WTC11 (cell line): ENCODE measurements at regions not wholly inside any gene's neighbourhood (a gene's known extent, or its start where the extent isn't known, plus 50 kb on each side); places are given as distances from the start of the nearest gene placed in this dataset.

Experiments
- ATAC-seq: fragments of 200-7000 bp; cut with Tn5 transposase; 2 replicates; pipeline ENCODE4 v1.10.0; 2021; ENCODE audit warnings: mild to moderate bottlenecking, moderate library complexity
- CTCF ChIA-PET: fragments of 300-600 bp; sonication (Branson Sonifier 250); formaldehyde crosslinking; loops from one replicate; lab custom pipeline; 2021; ENCODE audit warnings: antibody characterized with exemption; lab: Charles Lee
- POLR2A ChIA-PET: fragments of 350-600 bp; sonication (Branson Sonifier 250); formaldehyde crosslinking; loops from one replicate; lab custom pipeline; 2021; ENCODE audit warnings: antibody characterized with exemption; lab: Charles Lee
- DNase-seq: peaks from one replicate; pipeline ENCODE4 v3.0.0; 2021; ENCODE audit warnings: low spot score
- H3K27ac Mint-ChIP-seq: 2 replicates; pipeline ENCODE4 v1.8.0; 2021; ENCODE audit warnings: mixed read lengths
- H3K27me3 Mint-ChIP-seq: 2 replicates; pipeline ENCODE4 v1.8.0; 2021; ENCODE audit warnings: low read depth, mild to moderate bottlenecking, moderate library complexity, mixed read lengths
- H3K36me3 Mint-ChIP-seq: 2 replicates; pipeline ENCODE4 v1.8.0; 2021; ENCODE audit warnings: mixed read lengths
- H3K4me1 Mint-ChIP-seq: 2 replicates; pipeline ENCODE4 v1.8.0; 2022; ENCODE audit warnings: mixed read lengths
- H3K4me3 Mint-ChIP-seq: 2 replicates; pipeline ENCODE4 v1.8.0; 2021; ENCODE audit warnings: mild to moderate bottlenecking, moderate library complexity, mixed read lengths
- H3K9me3 Mint-ChIP-seq: 2 replicates; pipeline ENCODE4 v1.8.0; 2021; ENCODE audit warnings: mixed read lengths
- CREM ChIP-seq: sonication (generic); formaldehyde crosslinking; IDR thresholded peaks from 2 replicates; pipeline ENCODE4 v1.8.1; 2022; ENCODE audit warnings: mild to moderate bottlenecking, missing genetic modification reagents, moderate library complexity
- FOXK1 ChIP-seq: sonication (generic); formaldehyde crosslinking; IDR thresholded peaks from 2 replicates; pipeline ENCODE4 v1.8.0; 2022; ENCODE audit warnings: mild to moderate bottlenecking, moderate library complexity, missing genetic modification reagents
- JAZF1 ChIP-seq: fragments of 250-450 bp; sonication (Bioruptor Pico); IDR thresholded peaks from 2 replicates; pipeline ENCODE4 v1.9.0; 2021; ENCODE audit warnings: moderate library complexity, mild to moderate bottlenecking, inconsistent platforms
- NFATC4 ChIP-seq: fragments of 250-450 bp; sonication (Bioruptor Pico); IDR thresholded peaks from 2 replicates; pipeline ENCODE4 v1.9.0; 2021; ENCODE audit warnings: mild to moderate bottlenecking
- PRRX2 ChIP-seq: fragments of 250-450 bp; sonication (Bioruptor Pico); IDR thresholded peaks from 2 replicates; pipeline ENCODE4 v1.8.0; 2021; ENCODE audit warnings: mild to moderate bottlenecking
- RELA ChIP-seq: sonication (generic); formaldehyde crosslinking; IDR thresholded peaks from 2 replicates; pipeline ENCODE4 v1.8.1; 2022; ENCODE audit warnings: missing genetic modification reagents, mild to moderate bottlenecking, borderline replicate concordance
- SMAD3 ChIP-seq: sonication (generic); formaldehyde crosslinking; IDR thresholded peaks from 2 replicates; pipeline ENCODE4 v1.8.0; 2022; ENCODE audit warnings: missing genetic modification reagents, mild to moderate bottlenecking, borderline replicate concordance
- TEAD1 ChIP-seq: sonication (generic); formaldehyde crosslinking; IDR thresholded peaks from 2 replicates; pipeline ENCODE4 v1.8.0; 2022; ENCODE audit warnings: mild to moderate bottlenecking, missing genetic modification reagents
- ZNF121 ChIP-seq: sonication (generic); formaldehyde crosslinking; IDR thresholded peaks from 2 replicates; pipeline ENCODE4 v1.8.0; 2023; ENCODE audit warnings: missing genetic modification reagents
- ZNF138 ChIP-seq: sonication (generic); formaldehyde crosslinking; conservative IDR thresholded peaks from 2 replicates; pipeline ENCODE4 v1.8.1; 2022; ENCODE audit warnings: mild to moderate bottlenecking, moderate library complexity, missing genetic modification reagents
- ZNF219 ChIP-seq: sonication (generic); formaldehyde crosslinking; IDR thresholded peaks from 2 replicates; pipeline ENCODE4 v1.8.0; 2023; ENCODE audit warnings: missing genetic modification reagents, mild to moderate bottlenecking, borderline replicate concordance
- TF ChIP-seq, protein P1 (sequence below): sonication (generic); formaldehyde crosslinking; IDR thresholded peaks from 2 replicates; pipeline ENCODE4 v1.8.0; 2023; ENCODE audit warnings: mild to moderate bottlenecking, missing genetic modification reagents
- TF ChIP-seq, protein P2 (sequence below): sonication (generic); formaldehyde crosslinking; IDR thresholded peaks from 2 replicates; pipeline ENCODE4 v1.8.1; 2023; ENCODE audit warnings: mild to moderate bottlenecking, missing genetic modification reagents
- TF ChIP-seq, protein P3 (sequence below): sonication (generic); formaldehyde crosslinking; IDR thresholded peaks from 2 replicates; pipeline ENCODE4 v1.8.1; 2022; ENCODE audit warnings: low read depth, mild to moderate bottlenecking, moderate library complexity, missing genetic modification reagents, borderline replicate concordance
- TF ChIP-seq, protein P4 (sequence below): sonication (generic); formaldehyde crosslinking; IDR thresholded peaks from 2 replicates; pipeline ENCODE4 v1.8.1; 2022; ENCODE audit warnings: mild to moderate bottlenecking, moderate library complexity, missing genetic modification reagents
- TF ChIP-seq, protein P5 (sequence below): sonication (generic); formaldehyde crosslinking; conservative IDR thresholded peaks from 2 replicates; pipeline ENCODE4 v1.8.1; 2023; ENCODE audit warnings: mild to moderate bottlenecking, low read depth, missing genetic modification reagents, moderate library complexity
- TF ChIP-seq, protein P6 (sequence below): sonication (generic); formaldehyde crosslinking; IDR thresholded peaks from 2 replicates; pipeline ENCODE4 v1.8.0; 2022; ENCODE audit warnings: mild to moderate bottlenecking, missing genetic modification reagents
- TF ChIP-seq, protein P7 (sequence below): sonication (generic); formaldehyde crosslinking; IDR thresholded peaks from 2 replicates; pipeline ENCODE4 v1.8.0; 2022; ENCODE audit warnings: mild to moderate bottlenecking, missing genetic modification reagents
- TF ChIP-seq, protein P8 (sequence below): fragments of 200-600 bp; IDR thresholded peaks from 2 replicates; pipeline ENCODE4 v1.8.0; 2022; ENCODE audit warnings: antibody characterized with exemption

DNA sequence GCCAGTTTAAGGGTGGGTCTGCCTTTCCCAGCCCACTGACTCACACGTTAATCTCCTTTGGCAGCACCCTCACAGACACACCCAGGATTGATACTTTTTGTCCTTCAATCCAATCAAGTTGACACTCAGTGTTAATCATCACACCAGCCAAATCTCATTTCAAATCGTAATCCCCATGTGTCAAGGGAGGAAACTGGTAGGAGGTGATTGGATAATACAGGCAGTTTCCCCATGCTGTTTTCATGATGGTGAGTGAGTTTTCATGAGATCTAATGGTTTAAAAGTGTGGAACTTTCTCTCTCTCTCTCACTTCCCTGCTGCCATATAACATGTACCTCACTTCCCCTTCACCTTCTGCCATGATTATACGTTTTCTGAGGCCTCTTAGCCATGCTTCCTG is 647.2 kb upstream of the FRG1 start (continued):
- TF ChIP-seq, protein P1, sequence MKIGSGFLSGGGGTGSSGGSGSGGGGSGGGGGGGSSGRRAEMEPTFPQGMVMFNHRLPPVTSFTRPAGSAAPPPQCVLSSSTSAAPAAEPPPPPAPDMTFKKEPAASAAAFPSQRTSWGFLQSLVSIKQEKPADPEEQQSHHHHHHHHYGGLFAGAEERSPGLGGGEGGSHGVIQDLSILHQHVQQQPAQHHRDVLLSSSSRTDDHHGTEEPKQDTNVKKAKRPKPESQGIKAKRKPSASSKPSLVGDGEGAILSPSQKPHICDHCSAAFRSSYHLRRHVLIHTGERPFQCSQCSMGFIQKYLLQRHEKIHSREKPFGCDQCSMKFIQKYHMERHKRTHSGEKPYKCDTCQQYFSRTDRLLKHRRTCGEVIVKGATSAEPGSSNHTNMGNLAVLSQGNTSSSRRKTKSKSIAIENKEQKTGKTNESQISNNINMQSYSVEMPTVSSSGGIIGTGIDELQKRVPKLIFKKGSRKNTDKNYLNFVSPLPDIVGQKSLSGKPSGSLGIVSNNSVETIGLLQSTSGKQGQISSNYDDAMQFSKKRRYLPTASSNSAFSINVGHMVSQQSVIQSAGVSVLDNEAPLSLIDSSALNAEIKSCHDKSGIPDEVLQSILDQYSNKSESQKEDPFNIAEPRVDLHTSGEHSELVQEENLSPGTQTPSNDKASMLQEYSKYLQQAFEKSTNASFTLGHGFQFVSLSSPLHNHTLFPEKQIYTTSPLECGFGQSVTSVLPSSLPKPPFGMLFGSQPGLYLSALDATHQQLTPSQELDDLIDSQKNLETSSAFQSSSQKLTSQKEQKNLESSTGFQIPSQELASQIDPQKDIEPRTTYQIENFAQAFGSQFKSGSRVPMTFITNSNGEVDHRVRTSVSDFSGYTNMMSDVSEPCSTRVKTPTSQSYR: no peak
- no peak for TF ChIP-seq CREM (CRISPR knock-in tag)

DNA sequence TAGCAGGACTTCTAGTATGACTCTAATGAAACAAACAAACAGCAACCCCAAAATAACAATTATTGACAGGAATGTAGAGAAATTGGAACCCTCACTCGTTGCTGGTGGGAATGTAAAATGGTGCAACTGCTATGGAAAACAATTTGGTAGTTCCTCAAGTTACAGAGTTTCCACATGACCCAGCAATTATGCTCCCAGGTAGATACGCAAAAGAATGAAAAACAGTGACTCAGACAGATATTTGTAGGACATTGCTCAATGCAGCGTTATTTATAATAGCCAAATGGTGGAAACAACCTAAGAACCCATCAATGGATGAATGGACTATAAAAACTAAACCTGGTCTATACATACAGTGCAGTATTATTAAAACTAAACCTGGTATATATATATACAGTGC is 646.1 kb upstream of the FRG1 start:
- no peak for ATAC-seq
- no peaks in the 10 kb centered on the region for H3K27me3 Mint-ChIP-seq
- ChIA-PET POLR2A (no interaction called here), CTCF (no interaction called here)
- peaks cover 33% of the 10 kb centered on the region for H3K9me3 Mint-ChIP-seq
- no peak overlapping the region for H3K27ac Mint-ChIP-seq
- no peak for DNase-seq
- H3K4me3 Mint-ChIP-seq: no peak overlapping the region
- H3K4me1 Mint-ChIP-seq: peaks cover 6% of the 10 kb centered on the region; the same call in 1 of the 2 replicates
- peaks cover 3% of the 10 kb centered on the region; the same call in 1 of the 2 replicates for H3K36me3 Mint-ChIP-seq
- TF ChIP-seq TEAD1 (CRISPR knock-in tag) (no peak), RELA (CRISPR knock-in tag) (no peak), ZNF138 (CRISPR knock-in tag) (no peak), ZNF219 (CRISPR knock-in tag) (no peak), SMAD3 (CRISPR knock-in tag) (no peak), ZNF121 (CRISPR knock-in tag) (no peak), FOXK1 (no peak), PRRX2 (CRISPR knock-in tag) (no peak), JAZF1 (CRISPR knock-in tag) (no peak), NFATC4 (CRISPR knock-in tag) (no peak)
- TF ChIP-seq, protein P2, sequence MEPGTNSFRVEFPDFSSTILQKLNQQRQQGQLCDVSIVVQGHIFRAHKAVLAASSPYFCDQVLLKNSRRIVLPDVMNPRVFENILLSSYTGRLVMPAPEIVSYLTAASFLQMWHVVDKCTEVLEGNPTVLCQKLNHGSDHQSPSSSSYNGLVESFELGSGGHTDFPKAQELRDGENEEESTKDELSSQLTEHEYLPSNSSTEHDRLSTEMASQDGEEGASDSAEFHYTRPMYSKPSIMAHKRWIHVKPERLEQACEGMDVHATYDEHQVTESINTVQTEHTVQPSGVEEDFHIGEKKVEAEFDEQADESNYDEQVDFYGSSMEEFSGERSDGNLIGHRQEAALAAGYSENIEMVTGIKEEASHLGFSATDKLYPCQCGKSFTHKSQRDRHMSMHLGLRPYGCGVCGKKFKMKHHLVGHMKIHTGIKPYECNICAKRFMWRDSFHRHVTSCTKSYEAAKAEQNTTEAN (CRISPR knock-in tag): no peak
- TF ChIP-seq, protein P3, sequence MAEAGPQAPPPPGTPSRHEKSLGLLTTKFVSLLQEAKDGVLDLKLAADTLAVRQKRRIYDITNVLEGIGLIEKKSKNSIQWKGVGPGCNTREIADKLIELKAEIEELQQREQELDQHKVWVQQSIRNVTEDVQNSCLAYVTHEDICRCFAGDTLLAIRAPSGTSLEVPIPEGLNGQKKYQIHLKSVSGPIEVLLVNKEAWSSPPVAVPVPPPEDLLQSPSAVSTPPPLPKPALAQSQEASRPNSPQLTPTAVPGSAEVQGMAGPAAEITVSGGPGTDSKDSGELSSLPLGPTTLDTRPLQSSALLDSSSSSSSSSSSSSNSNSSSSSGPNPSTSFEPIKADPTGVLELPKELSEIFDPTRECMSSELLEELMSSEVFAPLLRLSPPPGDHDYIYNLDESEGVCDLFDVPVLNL (CRISPR knock-in tag): no peak
- TF ChIP-seq, protein P4, sequence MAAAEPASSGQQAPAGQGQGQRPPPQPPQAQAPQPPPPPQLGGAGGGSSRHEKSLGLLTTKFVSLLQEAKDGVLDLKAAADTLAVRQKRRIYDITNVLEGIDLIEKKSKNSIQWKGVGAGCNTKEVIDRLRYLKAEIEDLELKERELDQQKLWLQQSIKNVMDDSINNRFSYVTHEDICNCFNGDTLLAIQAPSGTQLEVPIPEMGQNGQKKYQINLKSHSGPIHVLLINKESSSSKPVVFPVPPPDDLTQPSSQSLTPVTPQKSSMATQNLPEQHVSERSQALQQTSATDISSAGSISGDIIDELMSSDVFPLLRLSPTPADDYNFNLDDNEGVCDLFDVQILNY: no peak
- TF ChIP-seq, protein P5, sequence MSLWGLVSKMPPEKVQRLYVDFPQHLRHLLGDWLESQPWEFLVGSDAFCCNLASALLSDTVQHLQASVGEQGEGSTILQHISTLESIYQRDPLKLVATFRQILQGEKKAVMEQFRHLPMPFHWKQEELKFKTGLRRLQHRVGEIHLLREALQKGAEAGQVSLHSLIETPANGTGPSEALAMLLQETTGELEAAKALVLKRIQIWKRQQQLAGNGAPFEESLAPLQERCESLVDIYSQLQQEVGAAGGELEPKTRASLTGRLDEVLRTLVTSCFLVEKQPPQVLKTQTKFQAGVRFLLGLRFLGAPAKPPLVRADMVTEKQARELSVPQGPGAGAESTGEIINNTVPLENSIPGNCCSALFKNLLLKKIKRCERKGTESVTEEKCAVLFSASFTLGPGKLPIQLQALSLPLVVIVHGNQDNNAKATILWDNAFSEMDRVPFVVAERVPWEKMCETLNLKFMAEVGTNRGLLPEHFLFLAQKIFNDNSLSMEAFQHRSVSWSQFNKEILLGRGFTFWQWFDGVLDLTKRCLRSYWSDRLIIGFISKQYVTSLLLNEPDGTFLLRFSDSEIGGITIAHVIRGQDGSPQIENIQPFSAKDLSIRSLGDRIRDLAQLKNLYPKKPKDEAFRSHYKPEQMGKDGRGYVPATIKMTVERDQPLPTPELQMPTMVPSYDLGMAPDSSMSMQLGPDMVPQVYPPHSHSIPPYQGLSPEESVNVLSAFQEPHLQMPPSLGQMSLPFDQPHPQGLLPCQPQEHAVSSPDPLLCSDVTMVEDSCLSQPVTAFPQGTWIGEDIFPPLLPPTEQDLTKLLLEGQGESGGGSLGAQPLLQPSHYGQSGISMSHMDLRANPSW (CRISPR knock-in tag): no peak
- TF ChIP-seq, protein P6, sequence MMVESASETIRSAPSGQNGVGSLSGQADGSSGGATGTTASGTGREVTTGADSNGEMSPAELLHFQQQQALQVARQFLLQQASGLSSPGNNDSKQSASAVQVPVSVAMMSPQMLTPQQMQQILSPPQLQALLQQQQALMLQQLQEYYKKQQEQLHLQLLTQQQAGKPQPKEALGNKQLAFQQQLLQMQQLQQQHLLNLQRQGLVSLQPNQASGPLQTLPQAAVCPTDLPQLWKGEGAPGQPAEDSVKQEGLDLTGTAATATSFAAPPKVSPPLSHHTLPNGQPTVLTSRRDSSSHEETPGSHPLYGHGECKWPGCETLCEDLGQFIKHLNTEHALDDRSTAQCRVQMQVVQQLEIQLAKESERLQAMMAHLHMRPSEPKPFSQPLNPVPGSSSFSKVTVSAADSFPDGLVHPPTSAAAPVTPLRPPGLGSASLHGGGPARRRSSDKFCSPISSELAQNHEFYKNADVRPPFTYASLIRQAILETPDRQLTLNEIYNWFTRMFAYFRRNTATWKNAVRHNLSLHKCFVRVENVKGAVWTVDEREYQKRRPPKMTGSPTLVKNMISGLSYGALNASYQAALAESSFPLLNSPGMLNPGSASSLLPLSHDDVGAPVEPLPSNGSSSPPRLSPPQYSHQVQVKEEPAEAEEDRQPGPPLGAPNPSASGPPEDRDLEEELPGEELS: no peak
- TF ChIP-seq, protein P7, sequence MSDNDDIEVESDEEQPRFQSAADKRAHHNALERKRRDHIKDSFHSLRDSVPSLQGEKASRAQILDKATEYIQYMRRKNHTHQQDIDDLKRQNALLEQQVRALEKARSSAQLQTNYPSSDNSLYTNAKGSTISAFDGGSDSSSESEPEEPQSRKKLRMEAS (CRISPR knock-in tag): no peak
- TF ChIP-seq, protein P8, sequence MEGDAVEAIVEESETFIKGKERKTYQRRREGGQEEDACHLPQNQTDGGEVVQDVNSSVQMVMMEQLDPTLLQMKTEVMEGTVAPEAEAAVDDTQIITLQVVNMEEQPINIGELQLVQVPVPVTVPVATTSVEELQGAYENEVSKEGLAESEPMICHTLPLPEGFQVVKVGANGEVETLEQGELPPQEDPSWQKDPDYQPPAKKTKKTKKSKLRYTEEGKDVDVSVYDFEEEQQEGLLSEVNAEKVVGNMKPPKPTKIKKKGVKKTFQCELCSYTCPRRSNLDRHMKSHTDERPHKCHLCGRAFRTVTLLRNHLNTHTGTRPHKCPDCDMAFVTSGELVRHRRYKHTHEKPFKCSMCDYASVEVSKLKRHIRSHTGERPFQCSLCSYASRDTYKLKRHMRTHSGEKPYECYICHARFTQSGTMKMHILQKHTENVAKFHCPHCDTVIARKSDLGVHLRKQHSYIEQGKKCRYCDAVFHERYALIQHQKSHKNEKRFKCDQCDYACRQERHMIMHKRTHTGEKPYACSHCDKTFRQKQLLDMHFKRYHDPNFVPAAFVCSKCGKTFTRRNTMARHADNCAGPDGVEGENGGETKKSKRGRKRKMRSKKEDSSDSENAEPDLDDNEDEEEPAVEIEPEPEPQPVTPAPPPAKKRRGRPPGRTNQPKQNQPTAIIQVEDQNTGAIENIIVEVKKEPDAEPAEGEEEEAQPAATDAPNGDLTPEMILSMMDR: no peak
